Activated CD8-positive, alpha-beta memory T cell treated with anti-CD3 and anti-CD28 coated beads, Interleukin-2, amount 50 U/mL, for 48 hours (primary cell): ENCODE measurements at regions not wholly inside any gene's neighbourhood (a gene's known extent, or its start where the extent isn't known, plus 50 kb on each side); places are given as distances from the start of the nearest gene placed in this dataset.

ENCODE experiments used
- DNase-seq: peaks from one replicate; pipeline ENCODE4 v3.0.0-alpha.2; 2020

DNA sequence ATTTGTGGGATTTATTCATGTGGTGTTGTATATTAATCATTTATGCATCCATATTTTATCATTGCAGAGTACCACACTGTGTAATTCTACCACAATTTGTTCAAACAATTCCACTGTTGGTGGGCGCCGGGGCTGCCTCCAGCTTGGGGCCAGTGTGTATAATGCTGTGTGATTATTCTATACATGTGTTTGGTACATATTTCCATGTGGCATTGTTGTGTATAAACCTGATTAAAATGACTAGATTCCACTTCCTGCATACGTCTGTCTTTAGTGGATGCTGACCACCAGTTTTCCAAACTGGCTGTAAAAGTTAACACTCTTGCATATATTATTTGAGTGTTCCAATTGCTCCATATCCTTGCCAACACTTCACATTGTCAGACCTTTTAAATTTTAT lies 1213.8 kb downstream of the TBC1D22A start:
- no peak for DNase-seq

DNA sequence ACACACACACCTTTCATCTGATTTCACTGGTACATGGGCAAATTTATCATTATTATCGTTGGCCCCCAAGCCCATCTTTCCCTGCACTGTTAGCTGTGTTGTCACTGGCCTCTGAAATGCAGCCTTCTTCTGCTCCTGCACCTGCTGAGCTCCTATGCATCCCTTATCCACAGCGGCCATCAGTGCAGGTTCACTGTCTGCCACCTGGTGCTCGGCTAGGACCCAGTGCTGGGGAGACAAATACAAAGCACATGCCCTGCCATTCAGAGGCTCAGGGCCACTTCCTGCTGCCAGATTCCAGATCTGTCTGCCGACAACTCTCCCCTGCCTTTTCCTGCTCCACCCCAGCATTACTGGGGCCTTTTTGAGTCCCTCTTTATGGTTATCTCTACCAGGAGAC lies 1205.4 kb downstream of the TBC1D22A start:
- no peak for DNase-seq

DNA sequence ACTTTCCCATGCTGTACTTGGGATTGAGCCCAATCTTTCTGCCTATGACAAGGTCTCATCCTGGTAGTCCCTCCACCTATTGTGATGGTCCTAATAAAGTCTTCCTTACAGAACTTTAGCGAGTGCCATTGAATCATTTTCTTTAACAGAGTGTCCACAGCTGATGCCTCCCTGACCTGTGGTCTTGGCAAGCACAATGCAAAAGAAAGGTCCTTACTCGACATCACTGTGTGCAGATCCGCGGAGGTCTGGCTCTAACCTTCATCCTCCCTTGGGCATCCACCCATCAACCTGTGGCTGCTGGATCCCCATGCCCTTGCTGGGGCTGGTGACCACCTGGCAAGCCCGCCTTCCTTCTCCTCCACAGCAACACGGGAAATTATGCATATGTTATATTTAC lies 1203.9 kb downstream of the TBC1D22A start:
- DNase-seq, result no peak

DNA sequence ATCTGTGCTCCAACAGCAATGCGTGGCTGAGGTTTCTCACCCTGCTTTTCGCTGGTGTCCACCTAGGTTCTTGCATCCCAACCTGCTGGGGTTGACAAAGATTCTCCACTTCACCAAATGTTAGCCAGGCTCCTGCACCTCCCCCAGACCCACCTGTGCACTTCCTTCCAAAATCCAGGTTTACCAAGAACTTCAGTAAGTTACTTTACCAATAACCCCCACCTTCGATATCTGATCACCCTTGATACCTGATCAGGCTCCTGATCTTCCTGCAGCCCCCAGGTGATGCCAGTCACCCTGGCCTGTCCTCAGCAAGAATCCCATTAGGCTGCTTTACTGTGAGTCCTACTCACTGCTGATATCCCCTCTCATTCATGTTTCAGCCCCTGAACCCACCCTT lies 1203.4 kb downstream of the TBC1D22A start:
- DNase-seq, result no peak

DNA sequence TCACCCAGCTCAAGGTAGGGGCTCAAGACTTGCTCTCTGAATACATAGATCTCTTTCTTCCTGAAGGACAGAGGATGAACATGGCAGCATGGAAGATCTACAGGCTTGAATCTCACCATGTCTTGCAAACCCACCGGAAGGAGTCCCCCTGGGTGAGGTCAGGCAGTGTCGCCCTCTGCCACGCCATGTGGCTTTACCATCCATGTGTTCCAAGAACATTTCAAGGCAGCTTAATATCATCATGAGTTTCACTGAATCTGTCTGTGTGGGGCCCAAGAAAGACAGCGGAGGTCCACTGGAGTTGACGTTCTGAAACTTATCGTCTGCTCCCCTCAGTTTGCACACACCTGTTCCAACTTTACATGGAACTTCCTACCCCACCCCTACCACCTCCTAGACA lies 1202.6 kb downstream of the TBC1D22A start:
- DNase-seq, result no peak

DNA sequence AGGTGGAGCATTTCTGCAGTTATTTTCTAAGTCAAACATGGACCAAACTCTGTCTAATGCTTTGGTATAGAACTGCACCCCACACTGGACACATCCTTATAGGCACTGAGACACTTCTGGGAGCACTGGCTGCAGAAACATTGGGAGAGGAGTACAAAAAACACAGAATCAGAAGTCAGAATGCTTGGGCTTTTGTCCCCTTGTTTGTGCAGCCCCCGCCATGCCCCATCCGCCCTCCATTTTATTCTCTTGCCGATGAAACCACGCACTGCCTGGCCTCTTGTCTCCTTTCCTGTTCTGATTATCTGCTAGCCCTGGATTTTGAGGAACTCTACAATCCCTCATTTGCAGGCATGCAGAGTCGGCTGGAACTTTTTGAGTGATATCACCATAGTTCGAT lies 1201.2 kb downstream of the TBC1D22A start:
- DNase-seq, result no peak

DNA sequence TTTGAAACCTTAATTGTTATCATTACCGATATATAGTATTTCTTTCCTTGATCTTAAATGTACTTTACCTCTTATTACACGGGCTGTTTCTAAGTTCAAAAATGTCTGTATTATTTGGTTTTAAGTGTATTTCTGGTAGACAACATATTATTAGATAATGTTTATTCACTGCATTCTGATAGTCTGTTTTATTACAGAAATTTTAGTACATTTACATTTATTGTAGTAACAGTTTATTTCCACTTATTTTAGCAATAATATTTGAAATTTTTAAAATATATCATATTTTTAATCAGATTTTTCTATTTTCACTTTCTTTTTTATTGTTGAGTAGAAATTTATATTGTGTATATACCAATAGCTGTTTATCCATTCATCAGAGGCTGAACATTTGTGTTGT lies 1195.2 kb downstream of the TBC1D22A start:
- no peak for DNase-seq

DNA sequence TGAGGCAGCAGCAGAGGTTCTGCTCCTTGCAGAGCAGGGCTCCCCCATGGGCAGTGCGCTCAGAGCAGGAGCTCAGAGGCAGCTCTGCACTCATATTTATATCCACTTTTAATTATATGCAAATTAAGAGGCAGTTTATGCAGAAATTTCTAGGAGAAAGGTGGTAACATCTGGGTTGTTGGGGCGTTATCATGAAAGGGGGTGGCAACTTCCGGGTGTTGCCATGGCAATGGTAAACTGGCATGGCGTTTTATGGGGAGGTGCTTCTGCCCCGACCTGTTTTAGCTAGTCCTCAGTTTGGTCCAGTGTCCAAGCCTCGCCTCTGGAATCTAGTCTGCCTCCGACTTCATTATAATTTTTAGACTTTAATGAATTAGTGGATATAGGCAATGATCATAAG lies 1191.7 kb downstream of the TBC1D22A start:
- DNase-seq, result no peak

DNA sequence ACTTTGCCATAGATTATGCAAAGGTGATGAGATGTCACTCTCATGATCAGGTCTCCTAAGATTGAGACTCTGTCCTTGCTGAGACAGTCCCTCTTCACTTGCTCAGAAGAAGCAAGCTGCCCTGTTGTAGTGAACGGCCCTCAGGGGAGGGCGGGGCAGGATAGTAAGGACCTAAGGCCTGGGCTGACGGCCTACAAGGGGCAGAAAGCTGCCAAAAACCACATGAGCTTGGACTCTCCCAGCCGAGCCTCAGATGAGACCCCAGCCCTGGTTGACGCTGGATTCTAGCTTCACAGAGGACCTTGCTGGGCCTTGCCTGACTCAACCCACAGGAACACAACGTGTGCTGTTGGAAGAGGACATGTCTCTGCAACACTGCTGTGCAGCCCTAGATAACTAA lies 1182.5 kb downstream of the TBC1D22A start:
- DNase-seq, result no peak

DNA sequence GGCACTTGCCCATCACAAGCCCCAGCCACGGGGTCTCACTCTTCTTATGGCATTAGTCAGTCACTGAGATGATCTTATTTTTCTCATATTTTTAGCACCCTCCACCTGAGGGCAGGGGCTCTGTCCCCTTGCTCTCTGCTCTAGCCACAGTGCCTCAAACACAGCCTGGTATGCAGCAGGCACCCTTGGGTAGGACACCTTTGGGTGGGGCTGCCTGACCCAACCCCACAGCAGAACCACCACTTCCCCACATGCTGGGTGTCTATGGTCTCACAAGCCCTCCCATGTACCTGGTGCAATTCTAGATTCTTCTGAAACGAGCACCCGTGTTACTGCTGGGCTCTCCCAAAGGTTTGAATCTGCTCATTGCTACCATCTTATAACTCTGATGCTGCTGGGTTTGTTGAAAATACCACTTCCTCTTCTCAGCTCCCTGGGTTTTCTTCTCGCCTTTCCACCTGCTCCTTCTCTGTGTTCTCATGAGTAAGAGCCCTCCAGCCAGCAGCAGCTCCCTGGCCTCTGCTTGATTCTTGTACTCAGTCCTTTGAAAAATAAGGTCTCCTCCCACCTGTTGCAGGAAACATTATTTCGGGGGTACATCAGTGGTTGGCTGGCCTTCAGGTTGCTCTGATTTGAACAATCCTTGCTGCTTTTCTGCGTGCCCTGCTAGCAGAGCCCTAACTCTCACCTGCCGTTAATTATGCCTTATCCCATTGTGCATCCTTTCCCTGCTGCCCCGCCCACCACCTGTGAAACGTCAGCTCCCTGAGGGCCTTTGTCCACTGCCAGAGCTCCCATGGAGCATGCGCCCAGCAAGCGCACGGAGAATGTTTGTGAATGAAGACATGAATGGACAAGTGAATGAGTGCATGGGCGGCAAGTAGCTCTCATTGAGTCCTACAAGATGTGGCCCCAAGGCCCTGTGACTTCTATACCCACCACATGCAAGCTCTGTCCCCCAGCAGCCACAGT lies 1181.6 kb downstream of the TBC1D22A start:
- no peak for DNase-seq

DNA sequence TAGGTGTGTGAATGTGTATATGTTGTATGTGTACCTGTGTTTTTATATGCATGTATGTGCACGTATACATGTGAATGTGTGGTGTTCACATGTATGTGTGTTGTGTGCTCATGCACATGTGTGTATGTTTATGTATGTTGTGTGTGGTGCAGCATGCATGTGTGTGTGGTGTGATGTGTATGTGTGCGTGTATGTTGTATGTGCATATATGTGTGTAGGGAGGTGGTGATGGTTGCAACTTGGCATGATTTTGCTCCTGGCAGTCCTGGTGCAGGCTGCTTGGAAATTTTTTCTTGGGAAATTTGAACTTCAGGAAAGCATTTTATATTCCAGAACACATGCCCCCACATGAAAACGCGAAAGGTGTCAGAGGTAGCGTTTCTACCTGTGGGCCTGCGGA lies 1177.8 kb downstream of the TBC1D22A start:
- DNase-seq, result no peak

DNA sequence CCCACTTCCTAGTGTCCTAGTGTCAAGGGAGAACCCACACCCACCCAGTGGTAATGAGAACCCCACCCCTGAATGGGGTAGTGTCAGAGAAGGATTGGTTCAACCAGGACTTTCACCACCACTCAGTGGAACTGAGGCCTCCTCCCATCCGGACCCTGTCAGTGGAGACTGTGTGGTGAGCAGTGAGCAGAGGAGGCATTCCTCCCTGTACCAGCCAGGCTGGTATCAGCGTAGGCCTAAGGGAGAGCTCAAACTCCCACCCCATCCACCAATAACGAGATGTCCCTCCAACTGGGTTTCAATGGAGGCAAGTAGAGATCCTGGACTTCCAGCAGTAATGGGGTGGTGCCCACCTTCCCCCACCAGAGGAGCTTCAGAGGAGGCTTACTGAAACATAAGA lies 1171.4 kb downstream of the TBC1D22A start:
- DNase-seq, result no peak

DNA sequence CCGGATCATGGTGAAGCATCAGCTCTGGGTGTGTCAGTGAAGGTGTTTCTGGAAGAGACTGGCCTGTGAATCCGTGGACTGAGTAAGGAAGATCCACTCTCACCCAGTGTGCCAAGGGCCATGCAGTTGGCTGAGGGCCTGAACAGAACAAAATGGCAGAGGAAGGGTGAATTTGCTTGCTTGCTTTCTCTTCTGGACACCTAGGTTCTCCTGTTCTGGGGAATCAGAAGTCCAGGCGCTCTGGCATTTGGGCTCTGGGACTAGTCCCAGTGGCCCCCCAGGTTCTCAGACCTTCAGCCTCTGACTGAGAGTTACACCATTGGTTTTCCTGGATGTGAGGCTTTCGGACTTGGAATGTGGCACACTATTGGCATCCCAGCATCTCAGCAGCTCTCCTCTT lies 1170.8 kb downstream of the TBC1D22A start:
- no peak for DNase-seq

DNA sequence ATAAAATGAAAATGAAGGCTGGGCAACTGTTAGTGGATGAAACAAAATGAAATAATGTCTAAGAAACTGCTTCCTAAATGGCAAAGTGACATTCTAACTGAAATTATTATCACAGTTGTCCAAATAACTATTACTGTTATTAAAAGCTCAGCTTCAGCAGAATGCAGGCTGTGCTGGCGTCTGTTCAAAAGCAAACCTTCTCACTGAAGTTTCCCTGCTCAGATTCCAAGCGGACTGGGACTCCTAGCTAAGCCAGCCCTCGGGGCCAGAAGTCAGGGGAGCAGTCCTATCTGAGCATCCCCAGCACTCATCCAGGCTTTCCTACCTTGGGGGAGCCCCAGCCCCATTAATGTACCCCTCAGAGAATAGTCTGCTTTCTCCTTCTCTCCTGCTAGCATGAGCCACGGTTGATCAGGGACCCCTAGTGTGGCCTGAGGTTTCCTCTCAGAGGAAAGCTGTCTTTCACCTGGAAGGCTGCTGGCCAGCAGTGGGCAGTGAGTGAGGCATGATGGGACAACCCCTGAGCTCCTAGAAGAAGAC lies 1167.3 kb downstream of the TBC1D22A start:
- no peak for DNase-seq

DNA sequence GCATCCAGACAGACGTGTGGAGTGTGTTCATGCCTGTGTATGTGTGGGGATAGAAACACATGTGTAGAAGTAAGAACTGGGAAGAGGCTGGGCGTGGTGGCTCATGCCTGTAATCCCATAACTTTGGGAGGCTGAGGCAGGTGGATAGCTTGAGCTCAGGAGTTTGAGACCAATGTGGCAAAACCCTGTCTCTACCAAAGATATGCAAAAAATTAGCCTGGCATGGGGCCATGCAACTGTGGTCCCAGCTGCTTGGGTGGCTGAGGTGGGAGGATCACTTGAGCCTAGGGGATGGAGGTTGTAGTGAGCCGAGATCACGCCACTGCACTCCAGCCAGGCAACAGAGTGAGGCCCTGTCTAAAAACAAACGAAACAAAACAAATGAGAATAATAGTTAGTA lies 1166.6 kb downstream of the TBC1D22A start:
- DNase-seq, result no peak

DNA sequence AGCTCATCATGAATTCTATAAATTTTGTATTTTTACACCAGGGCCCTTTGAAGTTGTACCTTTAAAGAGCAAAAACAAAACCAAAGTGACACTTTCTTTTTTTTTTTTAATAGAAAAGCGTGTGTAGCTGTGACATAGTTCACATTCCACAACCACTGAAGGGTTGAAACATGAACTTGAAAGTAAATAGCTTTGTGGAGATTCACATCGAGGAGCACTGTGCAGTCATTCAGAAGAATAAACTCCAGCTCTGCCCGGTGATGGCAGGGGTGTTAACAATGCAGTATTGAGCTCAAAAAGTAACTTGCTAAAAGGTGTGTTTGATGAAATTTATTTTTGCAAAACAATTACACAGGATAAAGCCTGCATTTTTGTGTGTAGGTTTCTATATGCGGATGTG lies 1166.2 kb downstream of the TBC1D22A start:
- DNase-seq, result no peak

DNA sequence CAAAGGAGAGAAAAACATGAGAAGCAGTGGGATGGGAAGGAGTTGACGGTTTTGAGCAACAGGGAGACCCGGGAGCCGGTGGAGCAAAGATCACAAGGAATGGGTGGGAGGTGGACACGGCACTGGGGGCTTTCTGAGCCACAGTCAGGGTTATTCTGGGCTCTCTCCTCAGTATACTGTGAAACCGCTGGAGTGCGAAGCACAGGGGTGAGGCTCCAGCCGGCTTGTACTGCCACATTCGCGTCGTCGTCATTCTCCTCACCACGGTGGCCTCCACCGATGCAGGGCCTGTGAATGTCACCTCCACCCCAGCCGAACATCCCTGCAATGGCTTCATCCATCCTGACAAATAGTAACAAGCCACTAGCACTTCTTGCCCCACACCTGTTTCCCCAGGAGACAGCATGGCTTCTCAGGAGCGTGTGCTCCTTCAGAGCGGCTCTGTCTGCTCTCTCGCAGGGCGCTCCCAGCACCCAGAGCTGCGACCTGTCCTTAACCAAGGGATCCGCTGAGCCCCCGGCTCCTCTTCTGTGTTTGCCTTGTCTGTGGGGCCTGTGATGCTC lies 1165.3 kb downstream of the TBC1D22A start:
- no peak for DNase-seq

DNA sequence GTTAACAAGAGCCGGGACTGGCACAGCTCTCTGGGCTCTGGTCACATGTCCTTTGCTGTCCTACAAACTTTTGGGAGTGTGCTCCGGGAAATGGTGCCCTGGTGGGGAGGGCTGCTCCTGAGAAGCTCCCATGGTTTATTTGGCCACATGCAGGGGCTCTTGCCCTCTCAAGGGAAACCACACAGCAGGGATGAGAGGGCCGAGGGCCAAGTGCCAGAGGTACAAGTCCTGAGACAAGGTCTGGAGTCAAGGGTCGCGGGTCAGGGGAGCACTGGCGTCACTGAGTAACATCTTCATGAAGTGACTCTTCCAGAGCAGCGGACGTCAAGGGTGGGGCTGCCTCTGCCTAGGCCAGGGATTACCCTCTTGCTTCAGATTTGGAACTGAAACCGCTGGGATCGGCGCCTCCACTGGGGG lies 1160.6 kb downstream of the TBC1D22A start:
- no peak for DNase-seq

DNA sequence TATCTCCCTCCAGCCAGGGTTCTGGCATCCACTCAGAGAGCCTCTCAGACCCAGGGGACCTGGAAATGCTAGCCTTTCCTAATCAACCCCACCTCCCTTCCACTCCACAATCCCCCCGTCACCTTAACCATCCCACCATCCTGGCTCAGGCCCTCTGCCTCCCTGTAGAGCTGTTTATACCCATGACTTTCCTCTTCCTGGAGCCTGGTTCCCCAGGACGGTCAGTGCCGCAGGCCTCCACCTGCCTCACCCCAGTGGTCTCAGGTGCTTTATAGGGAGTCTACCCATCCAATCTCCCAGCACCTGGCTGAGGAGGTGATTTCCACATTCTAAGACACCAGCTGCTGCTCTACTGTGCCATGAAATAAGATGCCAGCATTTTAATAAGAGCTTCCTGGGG lies 1159.5 kb downstream of the TBC1D22A start:
- no peak for DNase-seq

DNA sequence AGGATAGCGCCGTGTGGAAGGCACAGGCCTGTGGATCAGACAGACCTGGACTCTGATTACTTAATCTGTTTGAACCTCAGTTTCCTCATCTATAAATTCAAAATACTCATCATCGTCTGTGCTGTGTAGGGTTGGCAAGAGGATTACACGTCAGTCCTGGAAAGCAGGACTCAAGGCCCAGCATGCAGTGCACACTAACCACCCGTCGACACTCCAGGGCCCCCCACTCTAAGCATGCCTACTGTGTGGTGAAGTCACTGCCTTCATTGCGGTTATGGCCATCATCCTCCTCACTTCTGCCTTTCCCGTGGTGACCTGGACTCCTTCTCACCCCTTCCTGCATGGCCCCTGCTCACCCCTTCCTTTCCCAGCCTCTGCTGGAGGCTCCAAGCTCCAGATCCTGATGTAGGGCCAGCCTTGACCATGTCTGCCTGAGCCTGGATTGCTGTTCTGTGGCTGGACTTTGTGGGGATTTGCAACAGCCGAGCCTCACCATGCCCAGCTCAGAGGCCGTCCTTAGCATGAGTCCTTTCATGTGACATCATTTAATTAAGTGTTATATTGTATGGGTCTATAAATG lies 1158.0 kb downstream of the TBC1D22A start:
- DNase-seq, result no peak

DNA sequence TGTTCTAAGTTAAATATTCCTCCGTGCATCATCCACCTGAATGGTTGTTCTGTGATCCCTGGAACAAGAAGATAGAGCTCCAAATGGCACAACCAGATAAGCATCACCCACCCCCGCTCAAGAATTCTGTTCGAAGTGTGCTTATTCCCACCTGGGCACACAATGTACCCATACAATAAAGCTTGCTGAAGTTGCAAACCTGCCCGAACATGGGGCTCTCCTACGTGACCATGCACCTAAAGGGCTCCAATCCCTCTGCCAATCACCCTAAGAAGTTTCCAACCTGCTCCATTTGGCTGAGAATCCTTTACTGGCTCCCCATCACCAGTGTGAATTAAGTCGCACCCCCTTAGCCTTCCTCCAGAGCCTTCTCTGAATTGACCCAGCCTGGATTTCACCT lies 1157.4 kb downstream of the TBC1D22A start:
- DNase-seq, result no peak

DNA sequence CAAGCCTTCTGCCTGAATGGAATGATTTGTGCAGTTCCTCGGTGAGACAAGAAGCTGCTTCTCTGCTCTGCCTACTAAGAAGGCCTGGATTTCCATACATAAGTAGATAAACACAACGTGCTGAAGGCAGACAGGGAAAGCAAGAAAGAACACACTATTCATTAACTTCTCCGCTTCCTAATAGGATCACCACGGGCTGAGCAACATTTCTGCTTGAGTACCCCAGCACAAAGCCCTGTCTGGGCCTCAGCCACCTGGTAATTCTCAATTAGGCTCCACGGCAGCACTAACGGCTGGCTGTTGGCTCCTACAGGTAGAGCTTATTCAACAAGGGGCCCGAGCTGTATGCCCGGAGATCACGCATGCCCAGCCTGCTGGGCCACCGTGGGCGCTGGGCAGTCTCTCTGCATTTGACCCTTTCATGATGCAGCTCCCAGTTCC lies 1156.6 kb downstream of the TBC1D22A start:
- no peak for DNase-seq

DNA sequence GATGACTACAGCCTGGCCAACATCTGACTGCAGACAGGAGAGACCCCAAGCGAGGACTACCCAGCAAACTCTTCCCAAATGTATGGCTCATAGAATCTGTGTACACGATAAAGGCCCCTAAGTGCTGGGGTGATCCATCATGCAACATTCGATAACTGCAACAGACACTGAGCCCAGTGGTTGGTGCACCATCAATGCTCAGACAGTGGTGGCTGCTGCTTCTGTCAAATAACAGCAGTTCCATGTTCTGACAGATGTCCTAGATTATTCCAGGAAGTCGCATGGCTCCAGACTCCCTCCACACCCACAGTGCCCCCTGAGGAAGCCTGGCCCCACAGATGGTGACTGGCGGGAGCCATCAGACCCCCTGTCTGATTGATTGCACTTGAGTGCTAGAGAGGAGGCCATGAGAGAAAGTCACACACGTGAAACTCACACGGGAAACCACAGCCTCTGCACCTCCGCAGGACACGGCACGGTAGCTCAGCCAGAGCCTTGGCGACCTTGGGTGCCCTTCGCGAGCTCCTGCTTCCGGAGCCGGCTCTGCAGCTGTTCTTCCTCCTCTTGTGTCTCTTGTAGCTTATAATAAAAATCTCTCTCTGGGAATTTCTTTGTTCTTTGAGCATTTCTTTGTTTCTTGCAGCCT lies 1155.9 kb downstream of the TBC1D22A start:
- DNase-seq, result peak; percentile 60
